KG1 (cell line): ENCODE measurements at regions not wholly inside any gene's neighbourhood (a gene's known extent, or its start where the extent isn't known, plus 50 kb on each side); places are given as distances from the start of the nearest gene placed in this dataset.
"Not testable (repeated sequence)": the region's sequence is repeated elsewhere in the genome, so short reads cannot be mapped to it uniquely, and the experiment has no call there.

Experiments
- DNase-seq: peaks from one replicate; lab custom pipeline; 2025; lab: John Stamatoyannopoulos, UW

DNA sequence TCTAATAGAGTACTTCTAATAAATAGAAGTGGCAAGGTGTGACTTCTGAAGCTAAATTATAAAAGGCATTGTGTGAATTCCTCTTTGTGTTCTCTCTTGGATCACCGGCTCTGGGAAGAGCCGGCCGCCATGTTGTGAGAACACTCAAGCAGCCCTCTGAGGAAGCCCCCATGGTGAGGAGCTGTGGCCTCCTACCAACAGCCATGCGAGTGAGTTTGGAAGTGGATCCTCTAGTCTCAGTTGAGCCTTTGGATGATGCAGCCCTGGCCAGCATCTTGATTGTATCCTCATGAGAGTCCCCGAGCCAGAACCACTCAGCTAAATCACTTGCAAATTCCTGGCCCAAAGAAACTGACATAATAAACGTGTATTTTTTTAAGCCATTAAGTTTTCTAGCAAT lies 94.5 kb upstream of the CARD11 start:
- DNase-seq, result no peak

DNA sequence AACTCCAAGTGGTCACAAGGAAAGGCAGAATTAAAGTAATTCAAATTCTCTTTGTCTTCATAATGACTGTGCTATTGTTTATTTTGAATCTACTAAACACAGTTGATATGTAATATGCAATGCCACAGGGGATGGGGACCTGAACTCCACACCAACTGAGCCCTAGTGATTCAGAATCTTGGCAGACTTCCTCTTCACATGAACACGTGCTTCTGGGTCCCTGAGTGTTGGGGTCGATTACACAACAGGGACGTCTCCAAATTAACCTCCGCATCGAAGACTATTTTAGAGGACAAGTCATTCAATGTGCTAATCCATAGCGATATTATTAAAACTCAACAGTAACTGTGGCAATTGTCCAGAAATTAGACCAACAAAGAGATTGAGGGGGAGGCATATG lies 95.3 kb upstream of the CARD11 start:
- no peak for DNase-seq

DNA sequence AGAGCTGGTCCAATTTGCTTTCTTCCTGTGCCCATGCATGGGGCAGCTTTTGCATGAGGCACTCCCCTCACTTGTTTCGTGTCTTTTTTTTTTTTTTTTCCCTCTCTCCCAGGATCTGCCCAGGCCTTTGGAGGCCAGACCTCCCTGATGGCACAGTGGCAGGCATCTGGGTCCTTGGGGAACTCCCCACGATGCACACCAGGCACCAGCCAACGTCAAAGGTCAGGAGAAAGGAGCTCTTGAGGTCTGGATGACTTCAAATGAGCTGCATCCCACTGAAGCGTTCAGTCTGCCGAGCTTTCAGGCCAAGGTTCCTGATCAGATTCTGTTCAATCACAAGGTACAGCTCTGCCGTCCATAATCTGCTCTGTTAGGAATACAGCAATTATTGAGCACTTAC lies 97.2 kb upstream of the CARD11 start:
- DNase-seq, result no peak

- DNase-seq, result no peak
These were observed 97.7 kb upstream of the CARD11 start for GRCh38 chr7:3141326-3141725.

- no peak for DNase-seq
These were observed 100.5 kb upstream of the CARD11 start for GRCh38 chr7:3143869-3144775.

- not testable (repeated sequence) for DNase-seq
These were observed 101.1 kb upstream of the CARD11 start for GRCh38 chr7:3144776-3145125.

DNA sequence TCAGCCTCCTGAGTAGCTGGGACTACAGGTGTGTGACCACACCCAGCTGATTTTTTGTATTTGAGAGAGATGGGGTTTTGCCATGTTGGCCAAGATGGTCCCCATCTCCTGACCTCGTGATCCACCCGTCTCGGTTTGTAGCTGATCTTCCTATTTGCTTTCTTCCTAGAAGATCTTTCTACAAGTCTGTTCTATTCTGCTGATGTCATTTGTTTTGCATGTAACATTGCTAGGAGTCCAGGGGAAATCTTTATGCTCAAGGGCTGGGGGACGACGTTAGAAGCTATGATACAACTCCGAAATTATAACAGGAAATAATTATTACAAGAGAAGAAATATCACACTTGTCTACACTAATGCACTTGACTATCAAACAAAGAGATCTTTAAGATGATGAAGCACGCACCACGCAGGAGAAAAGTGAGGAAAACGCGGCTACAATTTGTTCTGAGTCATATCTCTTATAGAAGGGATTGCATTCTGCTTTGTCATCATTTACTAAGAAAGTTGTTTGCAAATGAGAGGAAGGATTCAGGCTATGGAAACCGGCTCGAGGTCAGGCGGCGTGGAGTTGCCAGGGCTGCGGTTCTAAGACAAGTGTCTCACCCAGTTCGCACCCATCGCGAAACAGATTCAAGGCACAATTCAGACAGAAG lies 103.0 kb upstream of the CARD11 start:
- no peak for DNase-seq

GRCh38 chr7:3148471-3148870 lies 104.8 kb upstream of the CARD11 start:
- DNase-seq, result not testable (repeated sequence)

GRCh38 chr7:3149231-3149995 lies 105.7 kb upstream of the CARD11 start:
- DNase-seq, result no peak

DNA sequence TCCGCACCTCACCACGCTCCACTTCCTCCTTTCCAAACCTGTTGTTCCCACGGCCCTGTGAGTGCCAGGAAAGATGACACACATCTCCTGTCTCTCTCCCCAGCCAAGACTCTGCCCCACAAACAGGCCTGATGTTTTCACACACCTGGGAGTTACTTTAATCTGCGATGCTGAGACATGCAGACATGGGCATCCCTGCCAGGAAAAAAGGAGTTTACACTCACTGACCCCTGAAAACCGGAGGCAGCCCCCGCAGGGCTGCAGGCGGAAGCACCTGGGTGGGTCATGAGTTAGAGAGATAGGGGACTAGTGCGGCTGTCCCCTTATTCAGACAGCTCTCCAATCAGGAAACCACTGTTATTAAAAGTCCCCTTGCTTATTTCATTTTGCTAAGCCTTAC lies 106.4 kb upstream of the CARD11 start:
- no peak for DNase-seq

DNA sequence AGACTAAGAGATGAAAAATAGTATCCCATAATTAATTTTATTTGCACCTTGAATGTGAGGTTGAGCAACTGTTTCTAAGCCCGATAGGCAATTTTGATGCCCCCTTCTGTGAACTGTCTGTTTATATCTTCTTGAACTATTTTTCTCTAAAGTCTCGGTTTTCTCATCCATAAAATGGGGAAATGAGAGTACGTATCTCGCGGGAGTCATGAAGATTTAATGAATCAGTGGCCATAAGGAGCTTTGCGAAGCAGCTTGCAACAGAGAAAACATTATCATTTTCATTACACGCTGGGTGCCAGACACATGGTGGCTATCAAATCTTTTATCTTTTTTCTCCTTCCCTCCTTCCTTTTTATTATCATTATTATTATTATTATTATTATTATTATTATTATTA lies 108.1 kb upstream of the CARD11 start:
- DNase-seq, result no peak

DNA sequence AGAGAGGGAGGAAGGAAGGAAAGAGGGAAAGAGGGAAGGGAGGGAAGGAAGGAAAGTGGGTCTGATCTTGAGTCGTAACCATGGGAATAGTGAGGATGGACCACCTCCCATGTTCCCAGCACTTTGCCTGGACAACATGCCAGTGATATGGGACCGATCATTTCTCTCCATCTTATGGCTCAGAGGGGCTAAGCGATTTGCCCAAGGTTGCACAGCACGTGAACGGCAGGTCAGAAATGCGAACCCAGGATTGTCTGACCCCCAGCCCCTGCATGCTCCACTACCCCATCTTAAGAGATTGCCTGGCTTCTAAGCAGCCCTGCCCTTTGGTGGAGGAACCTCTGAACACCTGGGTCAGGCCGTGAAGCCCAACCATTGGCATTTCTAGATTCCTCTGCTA lies 109.0 kb upstream of the CARD11 start:
- no peak for DNase-seq

DNA sequence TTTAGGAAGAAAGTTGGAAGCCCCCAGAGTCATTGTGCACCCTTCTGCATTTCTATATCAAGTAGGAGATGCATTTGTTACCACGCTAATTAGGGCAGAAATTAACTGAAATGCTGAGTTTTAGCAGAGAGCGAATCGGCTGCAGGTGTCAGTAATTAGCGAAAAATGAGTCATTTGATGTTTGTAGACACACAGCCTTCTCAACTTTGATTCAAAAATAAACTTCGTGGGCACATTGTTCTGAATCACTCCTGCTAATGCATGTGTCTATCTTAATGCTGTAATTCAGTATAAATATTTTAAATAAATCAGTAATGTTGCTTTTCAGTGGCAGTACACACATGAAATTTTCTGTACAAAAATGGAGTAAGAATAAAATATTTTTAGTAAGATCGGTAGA lies 109.5 kb upstream of the CARD11 start:
- DNase-seq, result no peak

DNA sequence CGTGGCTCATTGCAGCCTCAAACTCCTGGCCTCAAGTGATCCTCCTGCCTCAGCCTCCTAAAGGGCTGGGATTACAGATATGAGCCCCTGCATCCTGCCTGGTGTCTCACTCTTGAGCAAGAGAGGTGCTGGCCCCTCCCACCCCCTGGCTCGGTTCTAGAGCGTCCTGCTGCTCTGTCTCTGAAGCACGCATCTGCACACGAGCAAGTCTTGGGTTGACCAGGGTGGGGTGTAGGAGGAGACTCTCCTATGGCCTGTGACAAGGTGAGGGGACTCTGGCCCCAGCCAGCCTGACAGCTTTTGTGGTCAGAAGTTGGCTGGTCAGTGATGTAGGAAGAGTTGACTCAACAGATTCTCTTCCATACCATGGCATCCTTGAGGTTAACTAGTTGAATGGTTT lies 110.7 kb upstream of the CARD11 start:
- DNase-seq, result no peak

- peak; percentile 19 for DNase-seq
These were observed 111.3 kb upstream of the CARD11 start for GRCh38 chr7:3154881-3155494.

DNA sequence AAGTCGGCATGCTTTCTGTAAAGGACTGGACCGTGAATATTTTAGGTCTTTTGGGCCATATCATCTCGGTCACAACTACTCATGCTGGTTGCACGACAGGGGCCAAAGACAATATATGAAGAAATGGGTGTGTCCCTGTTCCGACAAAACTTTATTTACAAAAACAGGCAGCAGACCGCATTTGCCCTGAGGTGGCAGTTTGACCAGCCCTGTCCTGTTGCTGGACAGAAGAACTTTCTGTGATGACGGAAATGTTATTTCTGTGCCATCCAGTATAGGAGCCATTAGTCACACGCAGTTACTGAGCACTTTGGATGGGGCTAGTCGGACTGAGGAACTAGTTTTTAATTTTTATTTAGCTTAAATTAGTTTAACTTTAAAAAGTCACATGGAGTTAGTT lies 112.8 kb upstream of the CARD11 start:
- DNase-seq, result no peak

GRCh38 chr7:3157566-3158287 lies 114.1 kb upstream of the CARD11 start:
- no peak for DNase-seq

- DNase-seq, result no peak
These were observed 114.7 kb upstream of the CARD11 start for GRCh38 chr7:3158341-3158760.

DNA sequence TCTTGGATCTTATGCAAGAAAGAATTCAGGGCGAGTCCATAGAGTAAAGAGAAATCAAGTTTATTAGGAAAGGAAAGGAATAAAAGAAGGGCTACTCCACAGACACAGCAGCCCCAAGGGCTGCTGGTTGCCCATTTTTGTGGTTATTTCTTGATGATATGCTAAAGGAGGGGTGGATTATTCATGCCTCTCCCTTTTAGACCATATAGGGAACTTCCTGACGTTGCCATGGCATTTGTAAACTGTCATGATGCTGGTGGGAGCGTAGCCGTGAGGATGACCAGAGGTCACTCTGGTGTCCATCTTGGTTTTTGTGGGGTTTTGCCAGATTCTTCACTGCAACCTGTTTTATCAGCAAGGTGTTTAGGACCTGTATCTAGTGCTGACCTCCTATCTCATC lies 115.4 kb upstream of the CARD11 start:
- no peak for DNase-seq

DNA sequence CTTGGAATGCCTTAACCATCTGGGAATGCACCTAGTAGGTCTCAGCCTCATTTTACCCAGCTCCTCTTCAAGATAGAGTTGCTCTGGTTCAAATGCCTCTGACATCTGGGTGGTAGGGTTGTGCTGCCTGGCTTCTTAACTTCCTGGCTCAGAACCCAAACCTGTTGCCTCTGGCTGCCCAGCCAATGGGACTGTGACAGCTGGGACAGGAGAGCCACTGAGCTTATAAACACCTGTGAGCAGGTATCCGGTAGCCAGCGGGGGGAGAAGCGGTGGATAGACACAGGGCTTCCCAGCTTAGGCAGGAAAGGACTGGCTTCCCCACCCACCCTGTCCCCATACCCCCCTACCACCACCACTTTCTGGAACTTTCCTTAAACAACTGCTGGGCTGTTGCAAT lies 115.8 kb upstream of the CARD11 start:
- no peak for DNase-seq

- DNase-seq, result not testable (repeated sequence)
These were observed 116.3 kb upstream of the CARD11 start for GRCh38 chr7:3159926-3160325.

DNA sequence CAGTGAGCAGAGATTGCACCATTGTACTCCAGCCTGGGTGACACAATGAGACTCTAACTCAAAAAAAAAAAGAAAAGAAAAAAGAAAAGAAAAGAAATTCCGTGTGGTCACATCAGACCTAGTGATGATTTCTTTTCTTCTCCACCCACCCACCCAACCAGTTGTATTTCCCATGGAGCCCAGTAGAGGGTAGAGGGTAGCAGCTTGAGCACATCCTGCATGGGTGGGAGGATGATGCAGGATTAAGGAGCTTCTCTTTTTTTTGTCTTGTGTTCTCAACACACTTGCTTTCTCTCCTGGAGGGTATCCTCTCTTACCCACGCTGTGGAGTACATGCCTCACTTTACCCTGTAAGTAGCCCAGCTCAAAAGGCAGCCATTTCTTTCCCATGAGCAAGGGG lies 118.6 kb upstream of the CARD11 start:
- DNase-seq, result no peak
